ENCODE measurements at regions not wholly inside any gene's neighbourhood (a gene's known extent, or its start where the extent isn't known, plus 50 kb on each side); places are given as distances from the start of the nearest gene placed in this dataset.

DNA sequence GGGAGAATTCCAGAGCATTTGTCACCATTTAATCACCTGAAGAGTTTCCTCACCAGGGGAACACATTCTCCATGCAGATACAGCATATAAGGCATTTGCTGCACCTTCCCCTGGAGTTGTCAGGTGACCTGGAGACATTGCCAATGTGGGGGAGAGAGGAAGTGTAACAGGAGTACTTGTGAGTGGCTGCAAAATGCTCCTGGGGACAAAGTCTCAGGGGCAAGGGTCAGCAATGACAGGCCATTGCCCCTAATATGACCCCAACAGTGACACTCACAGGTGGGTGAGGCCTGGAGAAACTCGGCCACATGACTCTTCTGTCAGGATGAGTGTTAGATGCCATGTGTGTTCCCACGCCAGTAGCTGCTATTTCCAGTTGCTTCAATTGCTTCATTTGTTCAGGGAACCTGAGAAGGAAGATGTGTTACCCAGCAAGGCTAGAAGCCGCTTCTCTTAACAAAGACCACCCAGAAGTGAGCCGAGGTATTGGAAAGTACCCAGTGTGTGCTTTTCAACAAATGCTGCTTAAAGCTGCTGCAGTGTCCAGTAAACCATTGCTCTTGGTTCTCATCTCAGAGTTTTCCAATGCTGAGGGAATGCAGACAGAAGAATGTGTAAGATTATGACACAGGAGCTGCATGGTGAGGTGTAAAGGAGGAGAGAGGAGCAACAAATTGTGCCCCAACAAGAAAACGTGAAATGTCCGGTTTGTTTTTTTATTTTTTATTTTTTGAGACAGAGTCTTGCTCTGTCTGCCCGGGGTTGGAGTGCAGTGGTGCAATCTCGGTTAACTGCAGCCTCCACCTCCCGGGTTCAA lies 128.2 kb upstream of the SLC44A1 start:
- H3K4me1 ChIP-seq, result no peaks in the 10 kb centered on the region
- H3K9me3 ChIP-seq, result no peaks in the 10 kb centered on the region
- 87 to 92% methylated on average over 9 of the region's 9 CpGs for WGBS, 2 donors
- intact Hi-C loops (cut with DNase I), result no loop called here
- ATAC-seq, result no peak
- no peak for DNase-seq
- TF ChIP-seq POLR2A (IDR thresholded peaks at IDR 0.05), result no peak
- TF ChIP-seq, protein P1, sequence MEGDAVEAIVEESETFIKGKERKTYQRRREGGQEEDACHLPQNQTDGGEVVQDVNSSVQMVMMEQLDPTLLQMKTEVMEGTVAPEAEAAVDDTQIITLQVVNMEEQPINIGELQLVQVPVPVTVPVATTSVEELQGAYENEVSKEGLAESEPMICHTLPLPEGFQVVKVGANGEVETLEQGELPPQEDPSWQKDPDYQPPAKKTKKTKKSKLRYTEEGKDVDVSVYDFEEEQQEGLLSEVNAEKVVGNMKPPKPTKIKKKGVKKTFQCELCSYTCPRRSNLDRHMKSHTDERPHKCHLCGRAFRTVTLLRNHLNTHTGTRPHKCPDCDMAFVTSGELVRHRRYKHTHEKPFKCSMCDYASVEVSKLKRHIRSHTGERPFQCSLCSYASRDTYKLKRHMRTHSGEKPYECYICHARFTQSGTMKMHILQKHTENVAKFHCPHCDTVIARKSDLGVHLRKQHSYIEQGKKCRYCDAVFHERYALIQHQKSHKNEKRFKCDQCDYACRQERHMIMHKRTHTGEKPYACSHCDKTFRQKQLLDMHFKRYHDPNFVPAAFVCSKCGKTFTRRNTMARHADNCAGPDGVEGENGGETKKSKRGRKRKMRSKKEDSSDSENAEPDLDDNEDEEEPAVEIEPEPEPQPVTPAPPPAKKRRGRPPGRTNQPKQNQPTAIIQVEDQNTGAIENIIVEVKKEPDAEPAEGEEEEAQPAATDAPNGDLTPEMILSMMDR (IDR thresholded peaks at IDR 0.05), result no peak
- H3K4me3 ChIP-seq, result no peak overlapping the region
- no peaks in the 10 kb centered on the region for H3K36me3 ChIP-seq (replicated peaks in 1 of 2; ENCODE audit: insufficient read depth in 1 of 2, low read depth in 2 of 2)
- H3K27me3 ChIP-seq, result no peaks in the 10 kb centered on the region
- H3K27ac ChIP-seq, result no peak overlapping the region

DNA sequence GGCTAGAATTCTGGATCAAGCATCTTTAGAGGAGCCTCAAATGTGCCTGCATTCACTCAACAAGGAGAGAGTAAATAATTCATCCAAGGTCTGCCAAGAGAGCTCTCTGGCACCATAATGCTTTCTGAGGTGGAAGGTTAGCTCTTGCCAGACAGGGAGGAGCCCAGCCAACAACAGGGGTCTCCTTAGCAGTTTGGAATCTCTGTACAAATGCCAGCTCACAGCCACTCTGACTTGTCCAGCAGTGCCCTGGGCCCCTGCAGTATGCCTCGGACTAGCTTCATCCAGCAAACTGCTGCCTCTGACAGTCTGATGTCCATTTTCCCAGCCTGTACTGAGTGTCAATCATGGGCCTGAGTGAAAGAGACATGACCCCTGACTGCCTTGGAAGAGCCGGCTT lies 127.2 kb upstream of the SLC44A1 start:
- no peak overlapping the region for H3K4me3 ChIP-seq
- H3K27me3 ChIP-seq, result no peaks in the 10 kb centered on the region
- no peak overlapping the region for H3K27ac ChIP-seq
- TF ChIP-seq, protein P1 (IDR thresholded peaks at IDR 0.05), result no peak
- TF ChIP-seq POLR2A (IDR thresholded peaks at IDR 0.05), result no peak
- 59 to 88% methylated on average over 2 of the region's 2 CpGs for WGBS, 2 donors
- no peaks in the 10 kb centered on the region for H3K9me3 ChIP-seq
- no peak for ATAC-seq
- intact Hi-C loops (cut with DNase I), result no loop called here
- no peak for DNase-seq
- H3K36me3 ChIP-seq (replicated peaks in 1 of 2; ENCODE audit: insufficient read depth in 1 of 2, low read depth in 2 of 2), result no peaks in the 10 kb centered on the region
- H3K4me1 ChIP-seq, result no peaks in the 10 kb centered on the region

DNA sequence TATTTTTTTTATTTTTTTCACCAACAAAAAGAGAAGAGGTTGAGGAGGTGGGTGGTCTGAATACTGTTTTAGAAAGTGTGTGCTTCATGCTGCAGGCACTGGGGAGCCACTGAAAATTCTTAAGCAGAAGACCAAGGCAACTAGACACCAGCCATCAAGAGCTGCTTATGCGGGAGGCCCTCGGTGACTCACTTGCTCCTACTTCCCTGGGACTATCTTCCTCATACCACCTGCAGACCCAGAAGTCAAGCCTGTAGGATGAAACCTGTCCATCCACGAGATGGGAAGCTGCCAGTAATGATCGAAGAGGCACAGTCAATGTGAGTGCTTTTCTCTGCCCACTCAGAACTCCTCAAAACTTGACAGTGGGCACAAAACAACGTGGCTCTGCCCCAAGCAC lies 125.8 kb upstream of the SLC44A1 start:
- no peak overlapping the region for H3K27ac ChIP-seq

DNA sequence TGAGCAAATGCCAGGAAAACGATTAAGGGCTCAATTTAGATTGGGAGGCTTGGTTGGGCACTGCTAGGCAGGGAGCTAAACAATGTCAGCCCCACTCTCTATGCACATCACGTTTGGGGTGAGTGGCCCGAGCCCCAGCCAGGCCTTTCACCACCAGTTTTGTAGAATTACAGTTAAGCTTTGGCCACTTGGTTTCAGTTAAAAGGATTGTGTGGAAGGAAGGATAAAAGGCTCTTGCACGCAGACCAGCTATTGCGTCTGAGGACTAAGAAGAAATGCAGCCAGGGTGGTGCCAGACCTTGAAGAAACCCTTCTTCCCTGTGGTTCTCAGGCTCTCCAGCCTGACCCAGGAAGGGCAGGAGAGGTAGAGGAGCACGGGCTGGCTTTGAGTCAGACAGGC lies 125.3 kb upstream of the SLC44A1 start:
- Histone ChIP-seq H3K36me3 (replicated peaks in 1 of 2; ENCODE audit: insufficient read depth in 1 of 2, low read depth in 2 of 2) (no peaks in the 10 kb centered on the region), H3K4me1 (no peaks in the 10 kb centered on the region), H3K27me3 (no peaks in the 10 kb centered on the region), H3K4me3 (no peak overlapping the region), H3K9me3 (no peaks in the 10 kb centered on the region), H3K27ac (no peak overlapping the region)
- intact Hi-C loops (cut with DNase I), result no loop called here
- ATAC-seq (no peak), DNase-seq (no peak)
- WGBS, 2 donors, result 75 to 77% methylated on average over 6 of the region's 6 CpGs
- no peak for TF ChIP-seq POLR2A (IDR thresholded peaks at IDR 0.05)
- TF ChIP-seq, protein P1 (IDR thresholded peaks at IDR 0.05), result no peak

More for the DNA sequence above, 125.8 kb upstream of the SLC44A1 start:
- H3K27me3 ChIP-seq, result no peaks in the 10 kb centered on the region
- 76 to 82% methylated on average over 5 of the region's 5 CpGs for WGBS, 2 donors
- DNase-seq (no peak), ATAC-seq (no peak)
- no peaks in the 10 kb centered on the region for H3K9me3 ChIP-seq
- H3K4me1 ChIP-seq, result no peaks in the 10 kb centered on the region
- H3K4me3 ChIP-seq, result no peak overlapping the region
- no peak for TF ChIP-seq POLR2A (IDR thresholded peaks at IDR 0.05)
- TF ChIP-seq, protein P1 (IDR thresholded peaks at IDR 0.05), result no peak
- no peaks in the 10 kb centered on the region for H3K36me3 ChIP-seq (replicated peaks in 1 of 2; ENCODE audit: insufficient read depth in 1 of 2, low read depth in 2 of 2)
- intact Hi-C loops (cut with DNase I), result no loop called here

Measured in body of pancreas (tissue), 4 donors.